ENCODE measurements at regions not wholly inside any gene's neighbourhood (a gene's known extent, or its start where the extent isn't known, plus 50 kb on each side); places are given as distances from the start of the nearest gene placed in this dataset.

DNA sequence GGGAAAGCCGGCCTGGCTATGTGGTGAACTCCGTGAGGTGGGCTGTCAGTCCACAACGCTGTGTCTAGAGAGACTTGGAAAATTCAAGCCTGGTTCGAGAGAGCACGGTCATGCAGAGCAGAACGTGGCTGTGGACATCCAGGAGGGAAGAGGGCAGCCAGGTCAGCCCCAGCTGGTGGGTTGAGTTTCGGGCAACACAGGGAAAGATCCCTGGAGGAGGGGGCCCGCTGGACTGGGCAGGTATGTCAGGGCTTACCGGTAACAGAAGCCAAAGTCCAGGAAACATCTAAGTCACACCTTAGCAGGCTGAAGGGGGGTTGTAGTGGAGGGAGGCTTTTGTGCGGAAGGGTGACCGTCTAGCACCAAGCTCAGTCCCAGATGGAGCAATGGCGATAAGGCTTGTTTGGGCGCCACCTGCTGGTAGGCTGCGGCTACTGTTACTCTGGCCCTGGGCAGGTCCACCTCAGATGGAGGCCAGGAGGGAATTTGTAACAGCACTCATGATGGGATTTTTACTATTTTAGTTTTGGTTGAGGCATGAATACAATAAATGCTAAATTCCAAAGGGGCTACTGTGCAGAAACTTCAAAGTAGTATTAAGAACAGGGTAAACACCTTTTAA, 143.3 kb upstream of the ZNF644 start:
- DNase-seq (ENCODE audit: low spot score) (no peak), ATAC-seq (ENCODE audit: low read depth) (peak; percentile 89)
- H3K27ac ChIP-seq (ENCODE audit: poor library complexity, severe bottlenecking) = no peak overlapping the region
- no peak overlapping the region for H3K4me3 ChIP-seq (ENCODE audit: severe bottlenecking)
- no peaks in the 10 kb centered on the region for H3K27me3 ChIP-seq (ENCODE audit: insufficient read depth, poor library complexity, severe bottlenecking)
- no peaks in the 10 kb centered on the region for H3K9me3 ChIP-seq (ENCODE audit: severe bottlenecking)
- TF ChIP-seq, protein P1, sequence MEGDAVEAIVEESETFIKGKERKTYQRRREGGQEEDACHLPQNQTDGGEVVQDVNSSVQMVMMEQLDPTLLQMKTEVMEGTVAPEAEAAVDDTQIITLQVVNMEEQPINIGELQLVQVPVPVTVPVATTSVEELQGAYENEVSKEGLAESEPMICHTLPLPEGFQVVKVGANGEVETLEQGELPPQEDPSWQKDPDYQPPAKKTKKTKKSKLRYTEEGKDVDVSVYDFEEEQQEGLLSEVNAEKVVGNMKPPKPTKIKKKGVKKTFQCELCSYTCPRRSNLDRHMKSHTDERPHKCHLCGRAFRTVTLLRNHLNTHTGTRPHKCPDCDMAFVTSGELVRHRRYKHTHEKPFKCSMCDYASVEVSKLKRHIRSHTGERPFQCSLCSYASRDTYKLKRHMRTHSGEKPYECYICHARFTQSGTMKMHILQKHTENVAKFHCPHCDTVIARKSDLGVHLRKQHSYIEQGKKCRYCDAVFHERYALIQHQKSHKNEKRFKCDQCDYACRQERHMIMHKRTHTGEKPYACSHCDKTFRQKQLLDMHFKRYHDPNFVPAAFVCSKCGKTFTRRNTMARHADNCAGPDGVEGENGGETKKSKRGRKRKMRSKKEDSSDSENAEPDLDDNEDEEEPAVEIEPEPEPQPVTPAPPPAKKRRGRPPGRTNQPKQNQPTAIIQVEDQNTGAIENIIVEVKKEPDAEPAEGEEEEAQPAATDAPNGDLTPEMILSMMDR (IDR thresholded peaks at IDR 0.05; ENCODE audit: poor library complexity, severe bottlenecking) = peak; percentile 70
- no peaks in the 10 kb centered on the region for H3K36me3 ChIP-seq (ENCODE audit: low read depth)
- H3K4me1 ChIP-seq (ENCODE audit: insufficient read depth, poor library complexity, severe bottlenecking) = no peaks in the 10 kb centered on the region

DNA sequence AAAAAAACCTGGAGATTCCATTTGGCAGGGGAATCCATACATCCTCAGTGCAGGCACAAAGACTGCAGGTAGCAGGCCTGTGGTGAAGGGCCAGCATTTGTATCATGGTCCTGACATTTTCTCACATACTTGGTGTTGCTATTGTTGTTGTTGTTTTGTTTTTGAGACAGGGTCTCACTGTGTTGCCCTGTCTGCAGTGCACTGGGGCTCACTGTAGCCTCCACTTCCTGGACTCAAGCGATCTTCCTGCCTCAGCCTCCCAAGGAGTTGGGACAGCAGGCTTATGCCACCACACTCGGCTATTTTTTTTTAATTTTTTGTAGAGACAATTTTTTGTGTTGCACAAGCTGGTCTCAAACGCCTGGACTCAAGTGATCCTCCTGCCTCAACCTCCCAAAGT, 140.8 kb upstream of the ZNF644 start:
- Histone ChIP-seq H3K36me3 (ENCODE audit: low read depth) (no peaks in the 10 kb centered on the region), H3K27me3 (ENCODE audit: insufficient read depth, poor library complexity, severe bottlenecking) (no peaks in the 10 kb centered on the region), H3K27ac (ENCODE audit: poor library complexity, severe bottlenecking) (no peak overlapping the region), H3K4me3 (ENCODE audit: severe bottlenecking) (no peak overlapping the region), H3K4me1 (ENCODE audit: insufficient read depth, poor library complexity, severe bottlenecking) (no peaks in the 10 kb centered on the region), H3K9me3 (ENCODE audit: severe bottlenecking) (no peaks in the 10 kb centered on the region)
- TF ChIP-seq, protein P1 (IDR thresholded peaks at IDR 0.05; ENCODE audit: poor library complexity, severe bottlenecking) = no peak
- no peak for DNase-seq (ENCODE audit: low spot score)
- ATAC-seq (ENCODE audit: low read depth) = no peak

DNA sequence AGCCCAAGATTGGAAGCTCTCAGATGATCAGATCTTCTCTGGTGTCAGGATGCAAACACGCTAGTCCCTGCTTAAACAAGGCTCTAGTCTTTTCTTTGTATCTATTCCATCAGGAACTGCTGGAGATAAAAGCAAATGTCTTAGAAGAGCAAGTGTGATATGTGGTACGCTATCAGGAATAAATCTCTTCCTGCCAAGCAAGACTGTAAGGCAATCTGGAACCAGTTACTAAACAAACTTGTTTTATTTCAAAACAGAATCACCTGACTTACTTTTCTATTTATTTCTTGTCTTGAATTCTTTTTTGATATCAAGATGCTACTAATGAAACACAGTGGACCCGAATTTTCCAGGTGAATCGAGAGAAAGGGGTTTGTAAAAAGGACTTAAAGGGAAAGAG, 139.9 kb upstream of the ZNF644 start:
- DNase-seq (ENCODE audit: low spot score) = no peak
- H3K36me3 ChIP-seq (ENCODE audit: low read depth) = no peaks in the 10 kb centered on the region
- H3K4me3 ChIP-seq (ENCODE audit: severe bottlenecking) = no peak overlapping the region
- no peaks in the 10 kb centered on the region for H3K4me1 ChIP-seq (ENCODE audit: insufficient read depth, poor library complexity, severe bottlenecking)
- H3K27me3 ChIP-seq (ENCODE audit: insufficient read depth, poor library complexity, severe bottlenecking) = no peaks in the 10 kb centered on the region
- no peaks in the 10 kb centered on the region for H3K9me3 ChIP-seq (ENCODE audit: severe bottlenecking)
- ATAC-seq (ENCODE audit: low read depth) = no peak
- H3K27ac ChIP-seq (ENCODE audit: poor library complexity, severe bottlenecking) = no peak overlapping the region
- TF ChIP-seq, protein P1 (IDR thresholded peaks at IDR 0.05; ENCODE audit: poor library complexity, severe bottlenecking) = no peak

DNA sequence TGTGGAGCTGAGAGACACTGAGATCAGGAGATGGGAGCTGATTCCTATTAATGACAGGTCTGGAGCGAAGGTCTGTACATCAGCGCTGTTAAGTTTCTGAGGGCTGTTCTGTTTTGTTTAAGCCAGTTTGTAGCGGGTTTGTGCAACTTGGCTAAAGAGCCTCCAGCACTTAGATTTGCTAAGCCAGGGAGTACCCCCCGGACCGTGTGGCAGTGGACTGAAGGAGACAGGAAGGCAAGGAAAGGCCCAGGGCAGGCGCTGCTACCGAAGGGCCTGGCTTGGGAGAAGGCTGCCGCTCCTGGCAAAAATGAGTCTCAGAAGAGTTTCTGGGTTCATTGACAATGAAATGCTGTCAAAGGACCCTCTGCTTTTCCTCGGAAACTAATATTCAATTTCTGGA, 139.3 kb upstream of the ZNF644 start:
- no peak for DNase-seq (ENCODE audit: low spot score)
- H3K4me3 ChIP-seq (ENCODE audit: severe bottlenecking) = no peak overlapping the region
- no peaks in the 10 kb centered on the region for H3K4me1 ChIP-seq (ENCODE audit: insufficient read depth, poor library complexity, severe bottlenecking)
- TF ChIP-seq, protein P1 (IDR thresholded peaks at IDR 0.05; ENCODE audit: poor library complexity, severe bottlenecking) = no peak
- peaks cover 4% of the 10 kb centered on the region for H3K27me3 ChIP-seq (ENCODE audit: insufficient read depth, poor library complexity, severe bottlenecking)
- H3K36me3 ChIP-seq (ENCODE audit: low read depth) = no peaks in the 10 kb centered on the region
- ATAC-seq (ENCODE audit: low read depth) = no peak
- no peak overlapping the region for H3K27ac ChIP-seq (ENCODE audit: poor library complexity, severe bottlenecking)
- H3K9me3 ChIP-seq (ENCODE audit: severe bottlenecking) = no peaks in the 10 kb centered on the region

DNA sequence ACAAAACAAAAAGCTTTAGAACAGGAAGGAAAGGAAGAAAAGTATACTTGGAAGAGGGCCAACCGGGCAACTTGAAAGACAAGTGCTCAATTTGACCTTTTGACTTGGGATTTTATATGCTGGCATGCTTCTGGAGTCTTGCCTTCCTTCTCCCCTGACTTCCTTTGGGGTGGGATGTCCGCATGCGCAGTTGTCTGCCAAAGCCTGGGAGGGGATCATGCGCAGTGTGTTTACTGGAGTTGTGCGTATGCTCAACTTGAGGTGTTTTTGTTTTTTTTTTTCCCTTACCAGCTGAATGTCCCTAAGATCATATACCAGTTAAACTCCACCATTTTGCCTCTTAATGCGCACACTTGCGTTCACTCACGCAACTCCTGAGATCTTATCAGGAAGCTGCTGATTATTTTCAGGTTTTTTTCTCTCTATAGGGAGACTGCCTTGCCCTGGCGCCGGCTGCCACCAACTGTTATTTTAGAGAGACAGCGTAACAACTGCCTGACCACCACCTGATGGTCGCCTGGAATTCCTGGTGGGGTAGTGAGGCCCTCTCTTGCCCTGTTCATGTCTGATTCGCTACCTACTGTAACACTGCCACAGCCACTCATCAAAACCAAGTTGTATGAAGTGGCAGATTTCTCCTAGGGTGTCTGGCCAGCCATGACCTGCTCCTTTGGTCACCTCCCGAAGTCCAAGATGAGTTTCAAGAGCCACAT, 138.7 kb upstream of the ZNF644 start:
- no peak overlapping the region for H3K27ac ChIP-seq (ENCODE audit: poor library complexity, severe bottlenecking)
- H3K9me3 ChIP-seq (ENCODE audit: severe bottlenecking) = no peaks in the 10 kb centered on the region
- peaks cover 8% of the 10 kb centered on the region for H3K27me3 ChIP-seq (ENCODE audit: insufficient read depth, poor library complexity, severe bottlenecking)
- ATAC-seq (ENCODE audit: low read depth) = no peak
- DNase-seq (ENCODE audit: low spot score) = no peak
- no peaks in the 10 kb centered on the region for H3K36me3 ChIP-seq (ENCODE audit: low read depth)
- TF ChIP-seq, protein P1 (IDR thresholded peaks at IDR 0.05; ENCODE audit: poor library complexity, severe bottlenecking) = no peak
- no peak overlapping the region for H3K4me3 ChIP-seq (ENCODE audit: severe bottlenecking)
- no peaks in the 10 kb centered on the region for H3K4me1 ChIP-seq (ENCODE audit: insufficient read depth, poor library complexity, severe bottlenecking)

All from RWPE2 (cell line).